WERI-Rb-1 (cell line): ENCODE measurements at regions not wholly inside any gene's neighbourhood (a gene's known extent, or its start where the extent isn't known, plus 50 kb on each side); places are given as distances from the start of the nearest gene placed in this dataset.
"Not testable (repeated sequence)": the region's sequence is repeated elsewhere in the genome, so short reads cannot be mapped to it uniquely, and the experiment has no call there.

Experiments used
- DNase-seq: peaks from one replicate; pipeline ENCODE4 v3.0.0-alpha.2; 2020
- H3K27ac ChIP-seq: fragments of 250-450 bp; sonication (Bioruptor Pico); 2 replicates; pipeline ENCODE4 v1.5.1; 2020; ENCODE audit warnings: mild to moderate bottlenecking, moderate library complexity
- H3K27me3 ChIP-seq: fragments of 250-450 bp; sonication (Bioruptor Pico); 2 replicates; pipeline ENCODE4 v1.5.1; 2021; ENCODE audit warnings: mild to moderate bottlenecking, low read depth, moderate library complexity; ENCODE audit not compliant: insufficient read depth, severe bottlenecking
- H3K36me3 ChIP-seq: fragments of 250-450 bp; sonication (Bioruptor Pico); 2 replicates; pipeline ENCODE4 v1.5.1; 2020; ENCODE audit warnings: mild to moderate bottlenecking, moderate library complexity
- H3K4me3 ChIP-seq: 2 replicates; pipeline ENCODE4 v1.5.1; 2011; ENCODE audit warnings: low read depth, mild to moderate bottlenecking, control low read depth, low read length
- H3K9me3 ChIP-seq: fragments of 250-450 bp; sonication (Bioruptor Pico); 2 replicates; pipeline ENCODE4 v1.5.1; 2021; ENCODE audit warnings: mild to moderate bottlenecking, moderate library complexity; ENCODE audit not compliant: severe bottlenecking
- TF ChIP-seq, protein P1 (sequence below): IDR thresholded peaks from 2 replicates; pipeline ENCODE4 v1.5.1; 2011; ENCODE audit warnings: low read depth, mild to moderate bottlenecking, control low read depth, inconsistent platforms, low read length

DNA sequence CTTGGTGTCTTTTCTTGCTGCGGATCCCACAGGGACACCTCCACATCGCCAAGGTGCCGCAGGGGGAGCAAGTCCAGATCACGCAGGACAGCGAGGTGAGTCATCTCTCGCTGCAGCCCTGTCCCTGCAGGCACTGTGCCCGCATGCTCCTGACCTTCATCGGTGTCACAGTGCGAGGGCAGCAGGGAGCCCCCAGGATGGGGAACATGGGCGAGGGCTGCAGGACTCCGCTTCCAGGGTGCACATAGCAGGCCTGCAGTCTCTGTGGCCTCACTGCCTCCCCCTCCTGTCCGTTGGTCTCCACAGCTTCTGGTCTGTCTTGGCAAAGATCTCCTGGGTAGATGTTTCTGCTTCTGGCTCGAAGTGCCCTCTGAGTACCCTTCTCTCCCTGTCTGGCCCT is 71.2 kb upstream of the CRYM start:
- TF ChIP-seq, protein P1, sequence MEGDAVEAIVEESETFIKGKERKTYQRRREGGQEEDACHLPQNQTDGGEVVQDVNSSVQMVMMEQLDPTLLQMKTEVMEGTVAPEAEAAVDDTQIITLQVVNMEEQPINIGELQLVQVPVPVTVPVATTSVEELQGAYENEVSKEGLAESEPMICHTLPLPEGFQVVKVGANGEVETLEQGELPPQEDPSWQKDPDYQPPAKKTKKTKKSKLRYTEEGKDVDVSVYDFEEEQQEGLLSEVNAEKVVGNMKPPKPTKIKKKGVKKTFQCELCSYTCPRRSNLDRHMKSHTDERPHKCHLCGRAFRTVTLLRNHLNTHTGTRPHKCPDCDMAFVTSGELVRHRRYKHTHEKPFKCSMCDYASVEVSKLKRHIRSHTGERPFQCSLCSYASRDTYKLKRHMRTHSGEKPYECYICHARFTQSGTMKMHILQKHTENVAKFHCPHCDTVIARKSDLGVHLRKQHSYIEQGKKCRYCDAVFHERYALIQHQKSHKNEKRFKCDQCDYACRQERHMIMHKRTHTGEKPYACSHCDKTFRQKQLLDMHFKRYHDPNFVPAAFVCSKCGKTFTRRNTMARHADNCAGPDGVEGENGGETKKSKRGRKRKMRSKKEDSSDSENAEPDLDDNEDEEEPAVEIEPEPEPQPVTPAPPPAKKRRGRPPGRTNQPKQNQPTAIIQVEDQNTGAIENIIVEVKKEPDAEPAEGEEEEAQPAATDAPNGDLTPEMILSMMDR, result peak; percentile 33; the same call in 1 of the 2 replicates
- not testable (repeated sequence) for H3K9me3 ChIP-seq, H3K4me3 ChIP-seq, H3K27me3 ChIP-seq, H3K36me3 ChIP-seq, H3K27ac ChIP-seq, DNase-seq

DNA sequence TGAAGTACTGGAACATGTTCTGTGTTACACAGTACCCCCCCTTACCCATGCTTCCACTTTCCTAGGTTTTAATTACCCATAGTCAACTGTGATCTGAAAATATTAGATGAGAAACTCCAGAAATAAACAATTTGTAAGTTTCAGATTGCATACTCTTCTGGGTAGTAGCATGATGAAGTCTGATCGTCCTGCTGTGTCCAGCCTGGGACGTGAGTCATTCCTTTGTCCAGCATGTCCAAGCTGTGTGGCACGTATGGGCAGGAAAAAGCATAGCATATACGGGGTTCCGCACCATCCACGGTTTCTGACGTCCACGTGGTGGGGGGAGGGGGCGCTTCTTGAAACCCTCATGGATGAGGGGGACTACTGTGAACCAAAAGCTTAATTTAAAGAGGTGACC is 70.7 kb upstream of the CRYM start:
- H3K9me3 ChIP-seq, H3K4me3 ChIP-seq, DNase-seq, H3K27ac ChIP-seq, H3K36me3 ChIP-seq, H3K27me3 ChIP-seq: not testable (repeated sequence)

DNA sequence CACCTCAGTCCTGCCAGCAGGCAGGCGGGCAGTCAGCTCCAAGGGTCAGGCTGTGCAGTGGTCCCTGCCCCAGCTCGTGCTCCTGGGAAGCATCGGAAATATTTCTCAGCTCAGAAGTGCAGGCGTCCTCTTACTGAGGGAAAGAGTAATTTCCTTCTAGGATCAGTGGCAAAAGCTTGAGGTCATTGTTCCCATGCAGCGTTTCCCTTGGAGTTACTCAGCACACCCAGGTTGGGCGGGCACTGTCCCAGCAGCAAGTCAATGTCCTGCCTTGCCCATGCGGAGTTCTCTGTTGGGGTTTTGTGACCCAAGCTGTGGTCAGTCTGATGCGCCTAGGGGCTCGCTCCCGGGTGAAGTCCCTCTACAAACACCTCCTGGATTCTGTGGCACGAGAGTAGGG is 69.4 kb upstream of the CRYM start:
- not testable (repeated sequence) for H3K36me3 ChIP-seq, H3K4me3 ChIP-seq, DNase-seq, H3K27me3 ChIP-seq, H3K9me3 ChIP-seq, H3K27ac ChIP-seq

GRCh38 chr16:21346756-21347491 is 68.8 kb upstream of the CRYM start:
- not testable (repeated sequence) for H3K27me3 ChIP-seq, H3K9me3 ChIP-seq, DNase-seq, H3K4me3 ChIP-seq, H3K27ac ChIP-seq, H3K36me3 ChIP-seq

GRCh38 chr16:21344361-21344912 is 66.3 kb upstream of the CRYM start:
- H3K9me3 ChIP-seq, DNase-seq, H3K27ac ChIP-seq, H3K27me3 ChIP-seq, H3K4me3 ChIP-seq, H3K36me3 ChIP-seq: not testable (repeated sequence)

DNA sequence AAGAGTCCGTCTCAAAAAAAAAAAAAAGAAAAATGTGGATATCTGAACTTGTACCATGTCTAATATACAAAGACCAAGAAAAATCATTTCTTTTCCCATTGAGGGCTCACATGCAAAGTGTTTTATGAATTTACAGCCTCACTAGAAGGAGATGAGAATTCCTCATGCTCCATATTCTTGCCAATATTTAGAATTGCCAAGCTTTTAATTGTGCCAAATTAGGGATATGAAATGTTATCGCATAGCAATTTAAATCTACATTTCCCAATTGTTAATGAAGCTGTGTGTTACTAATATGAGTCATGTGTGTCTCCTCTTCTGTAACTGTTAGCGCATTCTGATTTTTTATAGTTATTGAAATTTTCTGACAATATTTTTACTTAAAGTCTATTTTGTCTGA is 63.0 kb upstream of the CRYM start:
- no peaks in the 10 kb centered on the region for H3K27me3 ChIP-seq
- TF ChIP-seq, protein P1, result no peak
- no peak for DNase-seq
- H3K4me3 ChIP-seq, result no peak overlapping the region
- H3K9me3 ChIP-seq, result no peaks in the 10 kb centered on the region
- no peaks in the 10 kb centered on the region for H3K36me3 ChIP-seq
- H3K27ac ChIP-seq, result no peak overlapping the region

DNA sequence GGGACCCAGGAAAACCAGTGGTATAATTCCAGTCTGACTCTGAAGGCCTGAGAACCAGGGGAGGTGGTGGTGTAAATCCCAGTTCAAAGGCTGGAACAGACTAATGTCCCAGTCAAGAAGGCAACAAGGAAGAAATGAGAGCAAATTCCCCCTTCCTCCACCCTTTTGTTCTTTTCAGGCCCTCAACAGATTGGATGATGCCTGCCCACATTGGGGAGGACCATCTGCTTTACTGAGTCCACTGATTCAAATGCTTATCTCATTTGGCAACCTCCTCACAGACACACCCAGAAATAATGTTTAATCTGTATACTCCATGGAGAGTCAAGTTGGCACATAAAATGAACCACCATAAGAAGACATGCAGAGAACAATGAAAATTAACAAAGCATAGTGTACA is 61.9 kb upstream of the CRYM start:
- H3K27me3 ChIP-seq, result no peaks in the 10 kb centered on the region
- H3K4me3 ChIP-seq, result no peak overlapping the region
- no peak for DNase-seq
- no peaks in the 10 kb centered on the region for H3K36me3 ChIP-seq
- peaks cover 1% of the 10 kb centered on the region for H3K9me3 ChIP-seq
- TF ChIP-seq, protein P1, result no peak
- H3K27ac ChIP-seq, result no peak overlapping the region

- Histone ChIP-seq H3K27me3 (no peaks in the 10 kb centered on the region), H3K27ac (no peak overlapping the region), H3K4me3 (no peak overlapping the region), H3K36me3 (no peaks in the 10 kb centered on the region), H3K9me3 (peaks cover 3% of the 10 kb centered on the region)
- DNase-seq, result no peak
- TF ChIP-seq, protein P1, result no peak
These were observed 61.2 kb upstream of the CRYM start for GRCh38 chr16:21339269-21339641.
